ENCODE measurements at regions not wholly inside any gene's neighbourhood (a gene's known extent, or its start where the extent isn't known, plus 50 kb on each side); places are given as distances from the start of the nearest gene placed in this dataset.
A peak's percentile ranks its signal among the peaks of the same experiment; 100 is the strongest.

DNA sequence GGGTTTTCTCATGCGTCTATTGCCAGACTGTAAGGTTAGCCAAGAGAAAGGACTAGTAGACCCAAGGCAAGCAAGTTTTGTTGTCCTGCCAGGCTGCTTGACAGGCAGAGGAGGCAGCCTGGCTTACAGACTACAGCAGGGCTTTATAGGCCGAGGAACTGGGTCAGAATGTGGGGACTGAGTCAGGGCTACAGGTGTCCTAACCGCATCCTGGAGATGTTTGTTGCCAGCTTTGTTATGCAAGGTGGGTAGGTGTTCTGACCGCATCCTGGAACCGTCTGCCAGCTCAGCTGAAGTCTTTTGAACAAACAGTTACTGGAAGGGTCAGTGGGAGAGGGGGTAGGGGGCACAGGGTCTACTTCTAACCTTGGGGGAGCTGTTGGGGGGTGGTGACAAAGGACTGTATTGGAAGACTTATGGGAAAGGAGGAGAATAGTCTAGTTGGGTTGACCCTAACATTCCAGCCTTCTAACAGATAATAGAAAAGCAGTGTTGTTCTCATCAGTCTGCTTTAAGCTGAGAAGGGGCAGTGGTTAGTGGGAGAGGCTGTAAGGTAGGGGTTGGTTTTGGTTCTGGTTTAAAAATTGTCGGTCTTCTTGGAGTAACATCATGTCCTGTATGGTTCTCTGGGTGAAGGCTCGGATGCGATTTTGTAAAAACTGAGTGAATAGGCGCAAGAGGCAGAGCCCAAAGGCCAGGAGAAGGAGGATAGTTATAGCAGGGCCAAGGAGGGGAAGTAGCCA lies 913.8 kb upstream of the SLITRK5 start:
- TF ChIP-seq, protein P1, sequence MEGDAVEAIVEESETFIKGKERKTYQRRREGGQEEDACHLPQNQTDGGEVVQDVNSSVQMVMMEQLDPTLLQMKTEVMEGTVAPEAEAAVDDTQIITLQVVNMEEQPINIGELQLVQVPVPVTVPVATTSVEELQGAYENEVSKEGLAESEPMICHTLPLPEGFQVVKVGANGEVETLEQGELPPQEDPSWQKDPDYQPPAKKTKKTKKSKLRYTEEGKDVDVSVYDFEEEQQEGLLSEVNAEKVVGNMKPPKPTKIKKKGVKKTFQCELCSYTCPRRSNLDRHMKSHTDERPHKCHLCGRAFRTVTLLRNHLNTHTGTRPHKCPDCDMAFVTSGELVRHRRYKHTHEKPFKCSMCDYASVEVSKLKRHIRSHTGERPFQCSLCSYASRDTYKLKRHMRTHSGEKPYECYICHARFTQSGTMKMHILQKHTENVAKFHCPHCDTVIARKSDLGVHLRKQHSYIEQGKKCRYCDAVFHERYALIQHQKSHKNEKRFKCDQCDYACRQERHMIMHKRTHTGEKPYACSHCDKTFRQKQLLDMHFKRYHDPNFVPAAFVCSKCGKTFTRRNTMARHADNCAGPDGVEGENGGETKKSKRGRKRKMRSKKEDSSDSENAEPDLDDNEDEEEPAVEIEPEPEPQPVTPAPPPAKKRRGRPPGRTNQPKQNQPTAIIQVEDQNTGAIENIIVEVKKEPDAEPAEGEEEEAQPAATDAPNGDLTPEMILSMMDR (IDR thresholded peaks at IDR 0.05; ENCODE audit: insufficient read depth, low read depth, low read length) = no peak
- no peak overlapping the region for H3K4me3 ChIP-seq (ENCODE audit: low read depth, low read length)
- no peak for DNase-seq (ENCODE audit: low read depth)

DNA sequence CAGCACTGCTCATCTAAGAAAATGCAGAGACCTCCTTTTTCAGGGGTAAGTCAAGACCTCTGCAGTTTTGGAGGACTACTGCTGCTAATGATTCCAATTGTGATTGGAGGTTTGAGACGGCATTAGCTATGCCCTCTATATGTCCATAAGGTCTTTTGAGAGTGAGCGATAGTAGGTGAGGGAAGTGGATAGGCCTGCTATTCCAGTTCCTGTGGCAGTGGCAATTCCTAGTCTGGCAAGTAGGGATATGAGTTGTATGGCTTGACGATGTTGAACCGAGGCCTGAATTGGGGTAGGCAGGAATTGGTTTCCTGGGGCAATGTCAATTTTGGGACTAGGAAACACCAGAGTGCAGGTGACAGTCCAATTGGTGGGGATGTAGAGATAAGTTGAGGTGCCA lies 913.1 kb upstream of the SLITRK5 start:
- DNase-seq (ENCODE audit: low read depth) = no peak
- TF ChIP-seq, protein P1 (IDR thresholded peaks at IDR 0.05; ENCODE audit: insufficient read depth, low read depth, low read length) = no peak
- no peak overlapping the region for H3K4me3 ChIP-seq (ENCODE audit: low read depth, low read length)

DNA sequence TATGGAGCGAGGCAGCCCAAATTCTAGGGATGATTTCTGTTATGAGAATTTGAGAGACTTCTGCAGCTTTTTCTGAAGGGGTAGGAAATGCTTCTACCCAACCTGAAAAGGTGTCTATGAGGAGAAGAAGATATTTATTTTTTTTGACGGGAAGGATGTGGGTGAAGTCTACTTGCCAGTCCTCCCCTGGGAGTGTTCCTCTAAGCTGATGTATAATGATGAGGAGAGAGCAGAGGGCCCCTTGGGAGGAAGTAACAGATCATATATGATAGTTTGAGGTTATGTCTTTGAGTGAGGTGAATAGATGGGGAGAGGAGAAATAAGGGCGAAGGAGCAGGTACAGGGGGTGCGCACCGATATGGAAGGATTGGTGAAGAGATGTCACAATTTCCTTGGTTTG lies 910.6 kb upstream of the SLITRK5 start:
- no peak for DNase-seq (ENCODE audit: low read depth)
- TF ChIP-seq, protein P1 (IDR thresholded peaks at IDR 0.05; ENCODE audit: insufficient read depth, low read depth, low read length) = no peak
- H3K4me3 ChIP-seq (ENCODE audit: low read depth, low read length) = no peak overlapping the region

DNA sequence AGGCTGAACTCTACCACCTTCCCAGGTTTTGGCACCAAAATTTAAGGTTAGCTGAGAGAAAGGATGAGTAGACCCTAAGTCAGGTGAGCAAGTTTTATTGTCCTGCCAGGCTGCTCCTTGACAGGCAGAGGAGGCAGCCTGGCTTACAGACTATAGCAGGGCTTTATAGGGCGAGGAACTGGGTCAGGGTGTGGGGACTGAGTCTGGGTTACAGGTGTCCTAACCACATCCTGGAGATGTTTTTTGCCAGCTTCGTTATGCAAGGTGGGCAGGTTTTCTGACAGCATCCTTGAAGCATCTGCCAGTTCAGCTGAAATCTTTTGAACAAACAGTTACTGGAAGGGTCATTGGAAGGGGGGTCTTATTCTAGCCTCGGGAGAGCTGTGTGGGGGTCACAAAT lies 905.7 kb upstream of the SLITRK5 start:
- DNase-seq (ENCODE audit: low read depth) = no peak
- TF ChIP-seq, protein P1 (IDR thresholded peaks at IDR 0.05; ENCODE audit: insufficient read depth, low read depth, low read length) = no peak

DNA sequence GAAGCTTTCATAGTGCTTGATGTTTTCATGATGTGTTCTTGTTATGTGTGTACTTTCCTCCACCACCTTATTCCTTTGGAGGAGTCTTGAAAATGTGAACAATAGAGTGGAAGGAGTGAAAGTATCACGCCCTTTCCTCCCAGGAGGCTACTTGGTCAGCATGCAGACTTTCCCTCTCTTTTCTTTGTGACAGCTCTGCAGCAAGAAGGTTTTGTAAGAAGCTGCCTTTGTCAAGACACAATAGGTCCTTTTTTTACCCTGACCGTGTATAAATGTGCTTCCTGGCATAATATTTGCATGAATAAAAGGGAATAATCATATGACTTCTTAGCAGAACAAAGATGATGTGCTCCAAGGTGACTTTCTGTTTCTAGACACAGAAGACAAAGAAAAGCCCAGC lies 882.6 kb upstream of the SLITRK5 start:
- H3K4me3 ChIP-seq (ENCODE audit: low read depth, low read length) = no peak overlapping the region
- TF ChIP-seq, protein P1 (IDR thresholded peaks at IDR 0.05; ENCODE audit: insufficient read depth, low read depth, low read length) = no peak
- DNase-seq (ENCODE audit: low read depth) = no peak

More for the DNA sequence above, 905.7 kb upstream of the SLITRK5 start:
- H3K4me3 ChIP-seq (ENCODE audit: low read depth, low read length) = no peak overlapping the region

DNA sequence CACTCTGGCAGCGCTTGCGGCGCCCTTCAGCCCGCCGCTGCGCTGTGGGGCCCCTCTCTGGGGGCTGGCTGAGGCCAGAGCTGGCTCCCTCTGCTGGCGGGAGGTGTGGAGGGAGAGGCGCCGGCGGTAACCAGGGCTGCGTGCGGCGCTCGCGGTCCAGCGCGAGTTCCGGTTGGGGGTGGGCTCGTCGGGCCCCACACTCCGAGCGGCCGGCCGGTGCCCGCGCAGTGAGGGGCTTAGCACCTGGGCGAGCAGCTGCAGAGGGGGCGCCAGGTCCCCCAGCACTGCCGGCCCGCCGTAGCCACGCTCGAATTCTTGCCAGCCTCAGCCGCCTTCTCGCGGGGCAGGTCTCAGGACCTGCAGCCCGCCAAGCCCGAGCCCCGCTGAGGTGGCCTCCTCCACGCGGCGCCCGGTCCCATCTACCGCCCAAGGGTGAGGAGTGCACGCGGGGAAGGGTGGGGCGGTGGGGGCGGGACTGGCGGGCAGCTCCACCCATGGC lies 879.0 kb upstream of the SLITRK5 start:
- DNase-seq (ENCODE audit: low read depth) = no peak
- peak overlapping the region; percentile 12 for H3K4me3 ChIP-seq (ENCODE audit: low read depth, low read length)
- TF ChIP-seq, protein P1 (IDR thresholded peaks at IDR 0.05; ENCODE audit: insufficient read depth, low read depth, low read length) = peak; percentile 5
